CD4-positive, alpha-beta T cell (primary cell): ENCODE measurements at regions not wholly inside any gene's neighbourhood (a gene's known extent, or its start where the extent isn't known, plus 50 kb on each side); places are given as distances from the start of the nearest gene placed in this dataset.

Experiments
- ATAC-seq: fragments of 200-7000 bp; cut with Tn5 transposase; one replicate; pipeline ENCODE4 v1.10.0; 2022; ENCODE audit warnings: mild to moderate bottlenecking; ENCODE audit not compliant: poor library complexity
- CTCF ChIA-PET: fragments of 350-600 bp; sonication (Branson Sonifier 250); formaldehyde crosslinking; loops from one replicate; lab custom pipeline; 2021; ENCODE audit warnings: antibody characterized with exemption, inconsistent platforms; lab: Charles Lee
- POLR2A ChIA-PET: fragments of 350-600 bp; sonication (Branson Sonifier 250); formaldehyde crosslinking; loops from one replicate; lab custom pipeline; 2021; ENCODE audit warnings: antibody characterized with exemption, inconsistent platforms; lab: Charles Lee
- DNase-seq, 14 experiments: peaks; one replicate each; pipeline ENCODE4 v3.0.0-alpha.2; 2013 to 2020; ENCODE audit warnings: mixed read lengths in 2 of 14
- H3K27ac ChIP-seq, 2 donors: one replicate each; pipeline versions ENCODE4 v1.5.1 to v1.7.0; 2013; ENCODE audit warnings: low read length in 2 of 2, low read depth in 1 of 2, mild to moderate bottlenecking in 1 of 2
- H3K27me3 ChIP-seq, 2 experiments: 1 replicate in 1 of 2; 2 replicates in 1 of 2; pipeline versions ENCODE4 v1.6.1 to v1.7.0; 2013; ENCODE audit warnings: low read length in 2 of 2, control low read depth in 1 of 2, mild to moderate bottlenecking in 1 of 2, moderate library complexity in 1 of 2; ENCODE audit not compliant: insufficient read depth in 2 of 2, control insufficient read depth in 1 of 2
- H3K36me3 ChIP-seq: one replicate; pipeline ENCODE4 v1.6.1; 2013; ENCODE audit warnings: low read length, control low read depth; ENCODE audit not compliant: insufficient read depth
- H3K4me1 ChIP-seq: one replicate; pipeline ENCODE4 v1.6.1; 2013; ENCODE audit warnings: low read length, control low read depth; ENCODE audit not compliant: insufficient read depth
- H3K4me3 ChIP-seq: one replicate; pipeline ENCODE4 v1.5.1; 2013; ENCODE audit warnings: mild to moderate bottlenecking, low read length, moderate library complexity
- H3K9me3 ChIP-seq, 2 experiments: 1 replicate in 1 of 2; 2 replicates in 1 of 2; pipeline versions ENCODE4 v1.6.1 to v1.7.0; 2013; ENCODE audit warnings: low read length in 2 of 2, mild to moderate bottlenecking in 2 of 2, control low read depth in 1 of 2, moderate library complexity in 1 of 2; ENCODE audit not compliant: control insufficient read depth in 1 of 2, insufficient read depth in 1 of 2
- H3K27ac Mint-ChIP-seq: one replicate; pipeline ENCODE4 v1.8.0; 2020; ENCODE audit warnings: mixed read lengths
- H3K27me3 Mint-ChIP-seq: one replicate; pipeline ENCODE4 v1.8.0; 2021; ENCODE audit warnings: mixed read lengths
- H3K36me3 Mint-ChIP-seq: one replicate; pipeline ENCODE4 v1.8.0; 2021; ENCODE audit warnings: low read depth, mixed read lengths
- H3K4me1 Mint-ChIP-seq: one replicate; pipeline ENCODE4 v1.8.0; 2021; ENCODE audit warnings: low read depth, mixed read lengths
- H3K4me3 Mint-ChIP-seq: one replicate; pipeline ENCODE4 v1.8.0; 2020; ENCODE audit warnings: mild to moderate bottlenecking, mixed read lengths
- H3K9me3 Mint-ChIP-seq: one replicate; pipeline ENCODE4 v1.8.0; 2020; ENCODE audit warnings: mixed read lengths
- intact Hi-C, 2 experiments: fragments of 100-400 bp; cut with DNase I in 1 of 2; cut with micrococcal nuclease in 1 of 2; formaldehyde crosslinking; loops; one replicate each; pipeline versions ENCODE4 v1.15.1 to v1.9.0; 2023 to 2025; cut with DNase I, micrococcal nuclease
- TF ChIP-seq, protein P1 (sequence below): fragments of 200-600 bp; IDR thresholded peaks from one replicate; pipeline ENCODE4 v1.8.0; 2022; ENCODE audit warnings: antibody characterized with exemption, mild to moderate bottlenecking

DNA sequence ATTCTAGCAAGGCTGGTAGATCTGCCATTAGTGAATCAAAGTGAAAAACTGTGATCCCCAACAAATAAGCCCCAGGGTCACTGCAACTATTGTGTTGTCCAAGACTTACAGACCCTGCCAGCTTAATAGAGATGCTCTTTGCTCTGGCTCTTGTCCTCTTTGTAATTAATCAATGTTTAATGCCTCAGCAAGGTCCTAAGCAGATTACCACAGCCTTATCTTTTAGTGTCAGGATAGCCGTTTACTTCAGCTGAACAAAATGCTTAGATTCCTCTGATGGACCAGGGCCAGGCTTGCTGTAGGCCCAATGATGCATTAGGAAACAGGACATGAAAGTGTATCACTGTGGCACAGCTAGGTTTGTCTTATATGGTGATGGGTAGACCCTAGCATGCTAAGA, 353.3 kb downstream of the HACE1 start:
- H3K9me3 Mint-ChIP-seq: no peaks in the 10 kb centered on the region
- H3K4me3 Mint-ChIP-seq: no peak overlapping the region
- Histone ChIP-seq H3K36me3 (no peaks in the 10 kb centered on the region), H3K9me3 (no peaks in the 10 kb centered on the region), H3K4me3 (no peak overlapping the region), H3K27me3 (no peaks in the 10 kb centered on the region), H3K27ac (no peak overlapping the region), H3K4me1 (no peaks in the 10 kb centered on the region)
- ChIA-PET CTCF (no interaction called here), POLR2A (no interaction called here)
- DNase-seq (no peak), ATAC-seq (no peak)
- intact Hi-C loops: no loop called here
- TF ChIP-seq, protein P1, sequence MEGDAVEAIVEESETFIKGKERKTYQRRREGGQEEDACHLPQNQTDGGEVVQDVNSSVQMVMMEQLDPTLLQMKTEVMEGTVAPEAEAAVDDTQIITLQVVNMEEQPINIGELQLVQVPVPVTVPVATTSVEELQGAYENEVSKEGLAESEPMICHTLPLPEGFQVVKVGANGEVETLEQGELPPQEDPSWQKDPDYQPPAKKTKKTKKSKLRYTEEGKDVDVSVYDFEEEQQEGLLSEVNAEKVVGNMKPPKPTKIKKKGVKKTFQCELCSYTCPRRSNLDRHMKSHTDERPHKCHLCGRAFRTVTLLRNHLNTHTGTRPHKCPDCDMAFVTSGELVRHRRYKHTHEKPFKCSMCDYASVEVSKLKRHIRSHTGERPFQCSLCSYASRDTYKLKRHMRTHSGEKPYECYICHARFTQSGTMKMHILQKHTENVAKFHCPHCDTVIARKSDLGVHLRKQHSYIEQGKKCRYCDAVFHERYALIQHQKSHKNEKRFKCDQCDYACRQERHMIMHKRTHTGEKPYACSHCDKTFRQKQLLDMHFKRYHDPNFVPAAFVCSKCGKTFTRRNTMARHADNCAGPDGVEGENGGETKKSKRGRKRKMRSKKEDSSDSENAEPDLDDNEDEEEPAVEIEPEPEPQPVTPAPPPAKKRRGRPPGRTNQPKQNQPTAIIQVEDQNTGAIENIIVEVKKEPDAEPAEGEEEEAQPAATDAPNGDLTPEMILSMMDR: no peak
- H3K27ac Mint-ChIP-seq: no peak overlapping the region
- H3K36me3 Mint-ChIP-seq: no peaks in the 10 kb centered on the region
- no peaks in the 10 kb centered on the region for H3K4me1 Mint-ChIP-seq
- H3K27me3 Mint-ChIP-seq: peaks cover 14% of the 10 kb centered on the region

DNA sequence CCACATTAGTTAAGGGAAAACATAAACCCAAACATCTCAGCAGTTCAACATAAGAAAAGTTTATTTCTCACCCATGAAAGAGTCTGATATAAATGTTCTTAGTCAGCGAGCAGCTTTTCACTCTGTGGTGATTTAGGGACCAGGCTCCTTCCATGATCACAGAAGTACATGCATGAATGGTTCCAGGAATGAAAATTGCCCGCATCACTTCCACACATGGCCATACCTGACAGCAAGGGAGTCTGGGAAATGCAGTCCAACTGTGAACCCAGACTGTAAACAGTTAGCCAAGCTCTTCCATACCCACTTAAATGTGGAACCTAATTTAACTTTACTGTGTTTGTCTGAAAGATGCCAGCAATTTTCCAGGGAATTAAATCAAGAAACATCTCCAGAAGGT, 353.9 kb downstream of the HACE1 start:
- H3K4me3 Mint-ChIP-seq: no peak overlapping the region
- DNase-seq (no peak), ATAC-seq (no peak)
- Histone ChIP-seq H3K4me1 (no peaks in the 10 kb centered on the region), H3K4me3 (no peak overlapping the region), H3K27ac (no peak overlapping the region), H3K27me3 (no peaks in the 10 kb centered on the region), H3K9me3 (no peaks in the 10 kb centered on the region), H3K36me3 (no peaks in the 10 kb centered on the region)
- H3K27me3 Mint-ChIP-seq: peaks cover 14% of the 10 kb centered on the region
- TF ChIP-seq, protein P1: no peak
- ChIA-PET CTCF (interaction anchor here (0.8 kb wide), 1 partner anchor 15 kb away, joined by 3 read pairs; no protein-coding TSS in a partner anchor), POLR2A (no interaction called here)
- H3K9me3 Mint-ChIP-seq: no peaks in the 10 kb centered on the region
- intact Hi-C loops: no loop called here
- H3K36me3 Mint-ChIP-seq: no peaks in the 10 kb centered on the region
- no peaks in the 10 kb centered on the region for H3K4me1 Mint-ChIP-seq
- H3K27ac Mint-ChIP-seq: no peak overlapping the region

- H3K36me3 Mint-ChIP-seq: no peaks in the 10 kb centered on the region
- POLR2A ChIA-PET: no interaction called here
- Histone ChIP-seq H3K27me3 (no peaks in the 10 kb centered on the region), H3K27ac (no peak overlapping the region), H3K4me3 (no peak overlapping the region), H3K36me3 (no peaks in the 10 kb centered on the region), H3K9me3 (no peaks in the 10 kb centered on the region), H3K4me1 (no peaks in the 10 kb centered on the region)
- ATAC-seq (no peak), DNase-seq (no peak)
- intact Hi-C loops: no loop called here
- H3K9me3 Mint-ChIP-seq: no peaks in the 10 kb centered on the region
- no peaks in the 10 kb centered on the region for H3K4me1 Mint-ChIP-seq
- H3K27ac Mint-ChIP-seq: no peak overlapping the region
- H3K27me3 Mint-ChIP-seq: no peaks in the 10 kb centered on the region
- no peak overlapping the region for H3K4me3 Mint-ChIP-seq
- TF ChIP-seq, protein P1: no peak
- CTCF ChIA-PET: no interaction called here
Observed at GRCh38 chr6:104500265-104500664, 359.5 kb downstream of the HACE1 start.
